ENCODE measurements at regions not wholly inside any gene's neighbourhood (a gene's known extent, or its start where the extent isn't known, plus 50 kb on each side); places are given as distances from the start of the nearest gene placed in this dataset.
"Not testable (repeated sequence)": the region's sequence is repeated elsewhere in the genome, so short reads cannot be mapped to it uniquely, and the experiment has no call there.

- Histone ChIP-seq H3K9ac (ENCODE audit: low read length) (no peak overlapping the region), H3K4me1 (ENCODE audit: insufficient read depth, low read length) (no peaks in the 10 kb centered on the region), H3K79me2 (ENCODE audit: insufficient read depth, low read length) (no peaks in the 10 kb centered on the region), H4K20me1 (ENCODE audit: insufficient read depth, low read length) (no peaks in the 10 kb centered on the region), H3K4me3 (ENCODE audit: insufficient read depth, low read depth, low read length) (no peak overlapping the region), H2AFZ (ENCODE audit: low read depth, low read length) (no peak overlapping the region), H3K36me3 (ENCODE audit: insufficient read depth, low read length) (no peaks in the 10 kb centered on the region), H3K9me3 (ENCODE audit: insufficient read depth, low read depth, low read length) (no peaks in the 10 kb centered on the region), H3K27ac (ENCODE audit: low read depth, low read length) (no peak overlapping the region), H3K27me3 (ENCODE audit: insufficient read depth, low read length) (no peaks in the 10 kb centered on the region), H3K4me2 (ENCODE audit: low read length) (no peak overlapping the region)
- Mint-ChIP-seq H3K36me3 (ENCODE audit: low read depth, unreplicated experiment) (no peaks in the 10 kb centered on the region), H3K9me3 (ENCODE audit: unreplicated experiment) (peaks cover 2% of the 10 kb centered on the region), H3K4me1 (ENCODE audit: low read depth, unreplicated experiment) (peaks cover 9% of the 10 kb centered on the region), H3K27me3 (ENCODE audit: low read depth, unreplicated experiment) (no peaks in the 10 kb centered on the region), H3K4me3 (ENCODE audit: unreplicated experiment) (no peak overlapping the region), H3K27ac (ENCODE audit: unreplicated experiment) (no peak overlapping the region)
- FAIRE-seq (no peak), DNase-seq (ENCODE audit: low read depth) (no peak)
- TF ChIP-seq EZH2 (IDR thresholded peaks at IDR 0.05; ENCODE audit: insufficient read depth, low read length) (no peak), CTCF (IDR thresholded peaks at IDR 0.05; ENCODE audit: insufficient read depth, low read depth, low read length) (no peak)
These were observed 339.1 kb downstream of the SATB1 start for GRCh38 chr3:18086078-18086477.

- Histone ChIP-seq H3K4me2 (ENCODE audit: low read length) (no peak overlapping the region), H3K79me2 (ENCODE audit: insufficient read depth, low read length) (no peaks in the 10 kb centered on the region), H3K27ac (ENCODE audit: low read depth, low read length) (no peak overlapping the region), H3K36me3 (ENCODE audit: insufficient read depth, low read length) (no peaks in the 10 kb centered on the region), H3K4me1 (ENCODE audit: insufficient read depth, low read length) (peaks cover 1% of the 10 kb centered on the region), H3K4me3 (ENCODE audit: insufficient read depth, low read depth, low read length) (no peak overlapping the region), H3K27me3 (ENCODE audit: insufficient read depth, low read length) (no peaks in the 10 kb centered on the region), H2AFZ (ENCODE audit: low read depth, low read length) (no peak overlapping the region), H3K9ac (ENCODE audit: low read length) (no peak overlapping the region), H3K9me3 (ENCODE audit: insufficient read depth, low read depth, low read length) (no peaks in the 10 kb centered on the region), H4K20me1 (ENCODE audit: insufficient read depth, low read length) (no peaks in the 10 kb centered on the region)
- no peak overlapping the region for H3K27ac Mint-ChIP-seq (ENCODE audit: unreplicated experiment)
- DNase-seq (ENCODE audit: low read depth), result no peak
- no peaks in the 10 kb centered on the region for H3K27me3 Mint-ChIP-seq (ENCODE audit: low read depth, unreplicated experiment)
- H3K9me3 Mint-ChIP-seq (ENCODE audit: unreplicated experiment), result peaks cover 2% of the 10 kb centered on the region
- no peaks in the 10 kb centered on the region for H3K36me3 Mint-ChIP-seq (ENCODE audit: low read depth, unreplicated experiment)
- no peak for FAIRE-seq
- TF ChIP-seq CTCF (IDR thresholded peaks at IDR 0.05; ENCODE audit: insufficient read depth, low read depth, low read length) (no peak), EZH2 (IDR thresholded peaks at IDR 0.05; ENCODE audit: insufficient read depth, low read length) (no peak)
- no peak overlapping the region for H3K4me3 Mint-ChIP-seq (ENCODE audit: unreplicated experiment)
- H3K4me1 Mint-ChIP-seq (ENCODE audit: low read depth, unreplicated experiment), result peaks cover 13% of the 10 kb centered on the region
These were observed 339.7 kb downstream of the SATB1 start for GRCh38 chr3:18085429-18085828.

- H3K27ac Mint-ChIP-seq (ENCODE audit: unreplicated experiment); H4K20me1 ChIP-seq (ENCODE audit: insufficient read depth, low read length); H3K27me3 Mint-ChIP-seq (ENCODE audit: low read depth, unreplicated experiment); H3K9me3 ChIP-seq (ENCODE audit: insufficient read depth, low read depth, low read length); H3K4me3 Mint-ChIP-seq (ENCODE audit: unreplicated experiment); FAIRE-seq; H3K36me3 ChIP-seq (ENCODE audit: insufficient read depth, low read length); H3K79me2 ChIP-seq (ENCODE audit: insufficient read depth, low read length); H3K27ac ChIP-seq (ENCODE audit: low read depth, low read length); H3K4me2 ChIP-seq (ENCODE audit: low read length); H3K36me3 Mint-ChIP-seq (ENCODE audit: low read depth, unreplicated experiment); H2AFZ ChIP-seq (ENCODE audit: low read depth, low read length); H3K9ac ChIP-seq (ENCODE audit: low read length); H3K4me3 ChIP-seq (ENCODE audit: insufficient read depth, low read depth, low read length); H3K9me3 Mint-ChIP-seq (ENCODE audit: unreplicated experiment); H3K27me3 ChIP-seq (ENCODE audit: insufficient read depth, low read length); DNase-seq (ENCODE audit: low read depth): not testable (repeated sequence)
- peaks cover 11% of the 10 kb centered on the region for H3K4me1 ChIP-seq (ENCODE audit: insufficient read depth, low read length)
- peaks cover 24% of the 10 kb centered on the region for H3K4me1 Mint-ChIP-seq (ENCODE audit: low read depth, unreplicated experiment)
These were observed 340.8 kb upstream of the TBC1D5 start for GRCh38 chr3:18083273-18083590.

Data from astrocyte (in vitro differentiated cells and primary cell).